OCI-M2 (cell line): ENCODE measurements at regions not wholly inside any gene's neighbourhood (a gene's known extent, or its start where the extent isn't known, plus 50 kb on each side); places are given as distances from the start of the nearest gene placed in this dataset.

Experiments
- DNase-seq: peaks from one replicate; lab custom pipeline; 2025; ENCODE audit not compliant: unreplicated experiment; lab: John Stamatoyannopoulos, UW

DNA sequence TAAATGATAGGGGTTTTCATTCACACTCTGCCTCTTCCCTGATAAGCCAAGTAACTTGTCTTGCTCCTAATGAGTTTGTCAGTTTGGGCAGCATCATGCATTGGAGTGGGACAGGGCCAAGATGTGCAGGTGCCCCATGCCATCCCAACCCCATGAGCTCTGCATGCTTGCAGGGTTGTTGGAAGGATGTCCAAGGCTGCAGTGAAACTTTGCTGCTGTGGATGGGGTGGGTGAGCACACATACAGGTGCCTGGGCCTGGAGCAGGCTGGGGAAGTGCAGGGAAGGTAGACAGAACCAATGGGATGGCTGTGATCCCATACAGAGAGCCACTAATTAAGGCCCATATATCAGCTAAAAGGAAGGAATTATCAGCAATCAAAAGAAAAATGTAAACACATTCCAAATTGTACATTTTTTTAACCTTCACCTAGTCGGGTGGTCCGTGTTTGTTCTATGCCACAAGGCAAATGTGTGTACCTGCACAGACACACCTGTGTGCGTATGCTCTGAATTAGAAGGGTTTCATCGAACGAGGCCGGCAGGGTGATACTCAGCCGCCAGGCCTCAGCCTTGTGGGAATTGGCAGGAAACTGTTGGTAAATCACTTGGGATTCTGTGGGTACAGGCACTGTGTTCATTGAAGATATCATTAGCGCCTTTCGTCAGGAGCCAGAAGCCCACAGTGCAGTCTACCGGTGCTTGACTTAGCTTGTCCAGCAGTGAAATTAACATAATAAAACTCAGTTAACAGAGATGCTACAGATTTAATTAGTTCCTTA is 342.9 kb downstream of the MYCN start:
- no peak for DNase-seq

DNA sequence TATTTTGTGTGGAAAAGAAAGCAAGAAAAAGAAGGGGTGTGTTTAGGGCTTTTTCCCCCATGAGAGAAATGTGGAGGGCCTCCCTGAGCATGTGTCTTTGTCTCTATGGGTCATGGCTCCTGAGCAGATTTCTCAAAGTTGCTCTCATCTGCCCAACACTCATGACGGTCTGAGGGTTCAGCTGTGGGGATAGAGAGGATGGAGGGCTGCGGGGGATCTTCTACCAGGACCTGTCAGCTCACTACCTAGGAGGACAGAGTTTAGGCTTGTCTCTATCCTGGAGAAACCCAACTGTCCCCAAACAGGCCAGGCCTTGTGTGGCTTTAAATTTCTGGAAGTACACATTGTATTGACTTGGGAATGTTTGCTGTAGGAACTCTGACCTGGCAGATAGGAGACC is 342.2 kb downstream of the MYCN start:
- no peak for DNase-seq

- DNase-seq = no peak
Observed at GRCh38 chr2:16281451-16282335, 341.3 kb downstream of the MYCN start.

GRCh38 chr2:16280081-16280480 is 339.7 kb downstream of the MYCN start:
- no peak for DNase-seq

GRCh38 chr2:16279641-16280040 is 339.3 kb downstream of the MYCN start:
- DNase-seq = no peak

DNA sequence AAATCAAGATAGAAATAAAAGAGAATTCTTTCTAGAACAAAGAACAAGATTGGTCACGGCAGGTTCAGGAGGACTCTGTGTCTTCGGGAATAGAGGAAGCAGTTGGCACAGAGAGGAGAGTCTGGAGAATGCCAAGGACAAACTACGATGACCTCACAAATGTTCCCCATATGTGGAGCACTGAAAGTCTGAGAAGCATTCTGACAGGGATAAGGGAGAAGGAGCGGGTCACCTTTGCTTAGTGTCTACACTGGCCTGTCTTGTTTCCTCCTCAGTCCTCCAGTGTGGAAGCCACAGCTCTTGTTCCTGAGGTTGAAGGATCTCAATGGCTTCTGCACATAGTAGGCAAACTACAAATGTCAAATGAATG is 338.8 kb downstream of the MYCN start:
- no peak for DNase-seq

DNA sequence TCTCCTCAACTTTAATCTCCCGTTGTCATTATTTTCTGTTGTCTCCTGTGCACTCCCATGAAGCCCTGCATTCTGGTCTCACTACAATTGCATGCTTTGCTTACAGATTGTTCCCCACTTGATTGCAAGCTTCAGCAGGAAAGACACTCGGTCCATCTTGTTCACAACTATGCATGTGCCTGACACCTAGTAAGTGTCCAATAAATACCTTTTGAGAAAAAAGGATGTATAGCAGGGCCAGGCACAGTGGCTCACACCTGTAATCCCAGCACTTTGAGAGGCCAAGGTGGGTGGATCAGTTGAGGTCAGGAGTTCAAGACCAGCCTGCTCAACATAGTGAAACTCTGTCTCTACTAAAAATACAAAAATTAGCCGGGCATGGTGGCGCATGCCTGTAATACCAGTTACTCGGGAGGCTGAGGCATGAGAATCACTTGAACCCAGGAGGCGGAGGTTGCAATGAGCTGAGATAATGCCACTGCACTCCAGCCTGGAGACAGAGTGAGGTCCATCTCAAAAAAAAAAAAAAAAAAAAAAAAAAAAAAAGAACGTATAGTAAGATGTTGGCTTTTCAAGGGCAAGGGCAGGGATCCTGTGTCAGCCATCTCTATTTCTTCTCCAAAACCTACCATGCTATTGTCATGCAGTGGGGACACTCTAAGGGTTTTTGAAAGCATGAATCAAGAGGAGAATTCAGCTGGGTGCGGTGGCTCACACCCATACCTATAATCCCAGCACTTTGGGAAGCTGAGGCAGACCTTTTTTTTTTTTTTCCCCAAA is 338.3 kb downstream of the MYCN start:
- no peak for DNase-seq

DNA sequence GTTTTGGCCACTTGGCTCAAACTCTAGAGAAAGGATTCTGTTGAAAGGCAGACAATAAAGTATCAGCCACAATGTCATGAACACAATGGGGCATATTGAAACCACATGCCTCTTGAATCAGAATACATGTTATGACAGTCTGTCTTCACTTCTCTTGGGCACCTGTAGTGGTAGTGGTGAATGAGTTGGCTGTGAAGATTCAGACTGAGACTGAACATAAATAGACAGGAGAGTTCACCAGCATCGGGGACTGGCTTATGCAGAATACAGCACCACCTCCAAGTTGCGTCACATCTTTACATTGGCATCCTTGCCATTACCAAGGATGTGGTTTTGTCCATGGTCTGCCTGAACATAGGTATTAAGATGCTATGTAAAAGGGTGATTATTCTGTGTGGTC is 336.8 kb downstream of the MYCN start:
- no peak for DNase-seq

DNA sequence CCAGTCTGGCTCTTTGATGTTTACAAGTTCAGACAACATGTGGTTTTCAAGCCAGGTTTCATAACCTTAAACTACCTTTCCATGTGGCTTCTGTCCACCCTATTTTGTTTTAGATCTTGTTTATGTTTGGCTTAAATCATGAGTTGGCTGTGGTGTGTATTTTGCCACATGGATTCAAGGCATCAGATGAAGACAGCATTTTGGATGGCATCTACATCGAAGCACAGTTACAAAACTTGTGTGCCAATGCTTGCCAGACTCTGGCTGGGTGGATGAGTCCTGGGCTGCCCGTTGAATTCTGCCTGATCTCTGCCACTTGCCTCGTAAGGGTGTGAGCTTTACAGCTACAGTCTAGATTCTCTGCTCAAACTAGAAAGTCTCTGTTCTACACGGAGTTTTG is 335.3 kb downstream of the MYCN start:
- DNase-seq = no peak

DNA sequence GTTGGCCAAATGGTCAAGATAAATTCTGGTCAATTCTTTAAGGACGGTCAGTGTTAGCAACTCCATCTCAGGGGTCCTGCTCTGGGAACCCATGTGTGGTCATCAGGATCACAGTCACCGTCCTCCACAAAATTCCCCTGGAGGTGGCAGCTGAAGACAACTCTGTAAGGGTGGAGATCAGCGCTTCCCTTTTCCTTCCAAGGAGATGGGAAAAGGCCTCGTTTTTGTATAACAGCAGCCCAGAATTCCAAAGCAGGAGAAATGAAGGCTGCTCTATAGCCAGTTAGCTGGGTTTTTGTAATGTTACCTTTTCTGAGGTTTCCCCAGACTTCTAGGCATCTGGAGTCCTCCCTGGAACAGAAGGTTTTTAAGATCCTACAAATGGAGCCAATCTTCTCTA is 334.8 kb downstream of the MYCN start:
- DNase-seq = no peak

DNA sequence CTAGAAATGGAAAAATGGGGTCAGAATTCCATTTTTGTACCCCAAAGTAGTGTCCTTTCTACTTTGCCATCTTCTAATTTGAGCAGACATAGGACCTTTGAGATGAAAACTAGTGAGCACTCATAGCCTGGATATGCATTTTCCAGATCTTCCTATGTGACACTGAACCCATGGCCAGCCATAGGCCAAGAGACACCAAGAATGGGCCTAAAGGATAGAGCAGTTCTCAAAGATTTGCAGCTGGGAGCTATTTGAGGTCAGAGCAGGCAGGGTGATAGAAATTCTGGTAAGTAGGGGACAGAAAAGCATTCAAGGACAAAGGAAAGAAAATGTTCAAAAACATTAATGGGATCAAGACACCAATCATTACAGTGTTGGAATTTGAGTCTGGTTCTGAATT is 332.8 kb downstream of the MYCN start:
- no peak for DNase-seq

GRCh38 chr2:16272038-16272788 is 331.9 kb downstream of the MYCN start:
- no peak for DNase-seq

DNA sequence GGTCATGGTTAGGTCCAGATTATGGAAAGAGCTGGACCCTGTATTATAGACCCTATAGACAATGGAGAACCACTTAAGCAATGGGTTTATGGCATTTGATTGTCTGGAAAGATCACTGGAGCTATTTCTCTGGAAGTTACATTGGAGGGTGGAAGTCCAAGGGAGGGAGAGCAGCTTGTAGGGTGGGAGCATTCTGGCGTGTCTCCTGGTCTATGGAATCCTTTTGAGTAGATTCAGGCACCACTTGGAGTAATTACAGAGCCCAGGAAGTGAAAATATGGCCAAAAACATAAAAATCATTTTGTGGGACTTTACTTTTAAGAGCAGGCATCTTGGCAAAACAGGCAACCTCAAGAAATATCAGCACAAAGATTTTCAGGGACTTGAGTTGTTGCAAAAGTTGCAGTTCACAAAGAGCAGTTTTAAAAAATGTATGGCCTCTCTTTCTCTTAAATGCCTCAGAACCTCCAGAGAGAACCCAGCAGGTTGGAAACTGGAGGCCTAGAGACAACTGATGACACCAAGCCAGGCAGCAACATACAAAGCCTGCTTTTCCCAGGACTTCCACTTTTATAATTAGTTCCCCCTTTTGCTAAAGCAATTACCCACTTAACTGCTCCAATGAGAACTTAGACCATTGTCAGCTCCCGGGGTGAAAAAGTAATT is 331.0 kb downstream of the MYCN start:
- DNase-seq = no peak

DNA sequence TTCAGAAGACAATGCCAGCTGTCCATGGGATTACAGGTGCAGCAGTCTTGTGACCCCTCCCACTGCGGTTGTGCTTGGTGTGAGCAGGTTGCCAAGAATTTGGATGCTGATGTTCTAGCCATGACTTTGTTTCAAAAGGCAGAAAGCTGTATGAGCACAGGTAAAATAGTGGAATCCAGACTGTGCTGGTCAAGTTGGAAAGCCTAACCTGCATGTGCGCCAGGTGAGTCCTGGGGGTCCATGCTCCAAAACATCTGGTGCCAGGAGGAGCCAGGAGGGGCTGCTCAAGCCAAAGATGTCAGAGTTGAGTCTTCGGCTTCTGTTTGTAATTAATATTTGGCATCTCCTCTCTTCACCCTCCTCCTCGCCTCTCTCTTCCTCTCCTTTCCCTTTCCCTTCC is 330.1 kb downstream of the MYCN start:
- no peak for DNase-seq

- no peak for DNase-seq
Observed at GRCh38 chr2:16268301-16269000, 328.1 kb downstream of the MYCN start.

GRCh38 chr2:16266571-16266970 is 326.2 kb downstream of the MYCN start:
- no peak for DNase-seq

GRCh38 chr2:16264931-16265540 is 324.7 kb downstream of the MYCN start:
- no peak for DNase-seq

- DNase-seq = no peak
Observed at GRCh38 chr2:16264491-16264890, 324.1 kb downstream of the MYCN start.

DNA sequence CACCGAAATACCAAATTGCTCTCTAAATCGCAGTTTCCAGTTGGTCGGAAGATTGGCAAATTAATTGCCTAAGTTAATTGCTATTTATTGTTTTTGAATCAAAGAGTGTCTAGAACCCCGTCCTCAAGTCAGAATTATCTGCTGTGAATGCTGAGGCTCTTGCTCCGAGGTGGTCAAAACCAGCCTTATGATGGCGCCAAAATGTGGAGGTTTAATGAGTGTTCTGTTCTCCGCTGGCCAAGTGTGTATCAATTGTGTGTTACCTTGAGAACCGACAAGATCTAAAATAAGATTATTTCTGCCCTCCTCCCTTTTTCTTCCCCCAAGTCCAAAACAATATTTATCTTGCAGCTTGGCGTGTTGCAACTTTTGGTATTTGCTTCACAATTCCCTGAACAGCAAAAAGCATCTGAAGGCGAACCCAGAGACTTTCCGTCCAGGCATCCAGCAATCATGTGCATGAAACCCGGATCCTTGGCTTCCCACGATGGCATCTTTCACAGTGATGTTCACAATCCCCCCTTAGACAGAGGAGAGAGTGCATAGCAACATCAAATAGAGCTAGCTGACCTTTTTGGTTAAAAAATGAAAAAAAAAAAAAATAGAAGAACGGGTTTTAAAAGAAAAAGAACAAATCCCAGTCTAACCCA is 323.0 kb downstream of the MYCN start:
- no peak for DNase-seq
